ENCODE measurements at regions not wholly inside any gene's neighbourhood (a gene's known extent, or its start where the extent isn't known, plus 50 kb on each side); places are given as distances from the start of the nearest gene placed in this dataset.

DNA sequence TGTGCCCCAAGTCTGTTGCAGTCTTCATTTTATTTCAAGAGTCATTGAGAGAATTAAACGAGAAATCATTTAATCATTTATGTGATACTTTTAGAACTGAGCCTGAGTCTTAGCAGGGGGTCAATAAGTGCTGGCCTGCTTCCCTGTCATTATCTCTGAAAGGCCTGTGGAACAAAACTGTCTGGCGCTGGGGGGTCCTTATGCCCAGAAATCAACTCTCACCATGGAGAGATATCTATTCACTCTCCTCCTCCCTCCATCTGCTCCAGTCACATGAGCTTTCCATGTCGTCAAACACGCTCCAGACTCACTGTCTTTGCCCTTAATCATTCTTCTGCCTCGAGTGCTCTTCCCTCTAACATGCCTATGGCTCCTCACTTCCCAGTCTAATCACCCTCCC, 136.8 kb downstream of the ESM1 start:
- no peak overlapping the region for H3K27ac ChIP-seq (ENCODE audit: low read depth, low read length)
- no peak overlapping the region for H3K9ac ChIP-seq (ENCODE audit: low read depth, low read length)
- H3K36me3 ChIP-seq (ENCODE audit: control insufficient read depth, insufficient read depth, low read length), result no peaks in the 10 kb centered on the region
- H3K9me3 ChIP-seq (ENCODE audit: control insufficient read depth, insufficient read depth, low read length), result no peaks in the 10 kb centered on the region
- H3K4me3 ChIP-seq (ENCODE audit: low read depth, low read length), result no peak overlapping the region
- H3K27me3 ChIP-seq (ENCODE audit: control insufficient read depth, insufficient read depth, low read length), result no peaks in the 10 kb centered on the region
- no peaks in the 10 kb centered on the region for H3K4me1 ChIP-seq (ENCODE audit: control insufficient read depth, insufficient read depth, low read length)

GRCh38 chr5:54845567-54845941, 139.8 kb downstream of the ESM1 start:
- Histone ChIP-seq H3K9me3 (ENCODE audit: control insufficient read depth, insufficient read depth, low read length) (no peaks in the 10 kb centered on the region), H3K27me3 (ENCODE audit: control insufficient read depth, insufficient read depth, low read length) (no peaks in the 10 kb centered on the region), H3K4me1 (ENCODE audit: control insufficient read depth, insufficient read depth, low read length) (no peaks in the 10 kb centered on the region), H3K27ac (ENCODE audit: low read depth, low read length) (no peak overlapping the region), H3K36me3 (ENCODE audit: control insufficient read depth, insufficient read depth, low read length) (no peaks in the 10 kb centered on the region), H3K9ac (ENCODE audit: low read depth, low read length) (no peak overlapping the region), H3K4me3 (ENCODE audit: low read depth, low read length) (no peak overlapping the region)

DNA sequence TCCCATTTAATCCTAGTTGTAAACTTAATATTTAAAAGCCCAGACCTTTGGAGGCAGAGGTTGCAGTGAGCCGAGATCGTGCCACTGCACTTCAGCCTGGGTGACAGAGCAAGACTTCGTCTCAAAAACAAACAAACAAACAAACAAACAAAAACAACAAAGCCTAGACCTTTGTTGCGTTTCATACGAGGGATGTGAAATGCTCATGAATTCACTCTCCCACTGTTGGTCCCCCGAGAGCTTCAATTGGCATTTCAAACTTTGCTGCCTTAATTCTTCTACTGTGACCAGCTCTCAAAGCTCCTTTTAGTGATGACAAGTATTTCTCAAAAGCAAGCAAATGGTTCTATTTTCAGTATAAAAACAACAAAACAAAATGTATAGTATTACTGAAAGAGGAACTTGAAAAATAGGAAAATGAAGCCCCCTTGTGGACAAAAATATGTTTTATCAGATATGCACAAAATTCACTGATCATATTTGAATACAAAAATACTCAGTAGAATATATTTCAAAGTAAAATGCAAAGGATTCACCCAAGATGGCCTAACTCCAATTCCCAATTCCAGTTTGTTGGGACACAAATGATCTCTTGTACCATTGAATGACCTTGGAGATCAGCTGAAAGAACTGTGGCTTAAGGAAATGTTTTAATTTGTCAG, 140.4 kb downstream of the ESM1 start:
- Histone ChIP-seq H3K36me3 (ENCODE audit: control insufficient read depth, insufficient read depth, low read length) (no peaks in the 10 kb centered on the region), H3K27me3 (ENCODE audit: control insufficient read depth, insufficient read depth, low read length) (no peaks in the 10 kb centered on the region), H3K4me3 (ENCODE audit: low read depth, low read length) (no peak overlapping the region), H3K9me3 (ENCODE audit: control insufficient read depth, insufficient read depth, low read length) (no peaks in the 10 kb centered on the region), H3K27ac (ENCODE audit: low read depth, low read length) (no peak overlapping the region), H3K4me1 (ENCODE audit: control insufficient read depth, insufficient read depth, low read length) (no peaks in the 10 kb centered on the region), H3K9ac (ENCODE audit: low read depth, low read length) (no peak overlapping the region)

GRCh38 chr5:54844266-54844665, 141.1 kb downstream of the ESM1 start:
- Histone ChIP-seq H3K4me1 (ENCODE audit: control insufficient read depth, insufficient read depth, low read length) (no peaks in the 10 kb centered on the region), H3K27ac (ENCODE audit: low read depth, low read length) (no peak overlapping the region), H3K9me3 (ENCODE audit: control insufficient read depth, insufficient read depth, low read length) (no peaks in the 10 kb centered on the region), H3K36me3 (ENCODE audit: control insufficient read depth, insufficient read depth, low read length) (no peaks in the 10 kb centered on the region), H3K27me3 (ENCODE audit: control insufficient read depth, insufficient read depth, low read length) (no peaks in the 10 kb centered on the region), H3K9ac (ENCODE audit: low read depth, low read length) (no peak overlapping the region), H3K4me3 (ENCODE audit: low read depth, low read length) (no peak overlapping the region)

DNA sequence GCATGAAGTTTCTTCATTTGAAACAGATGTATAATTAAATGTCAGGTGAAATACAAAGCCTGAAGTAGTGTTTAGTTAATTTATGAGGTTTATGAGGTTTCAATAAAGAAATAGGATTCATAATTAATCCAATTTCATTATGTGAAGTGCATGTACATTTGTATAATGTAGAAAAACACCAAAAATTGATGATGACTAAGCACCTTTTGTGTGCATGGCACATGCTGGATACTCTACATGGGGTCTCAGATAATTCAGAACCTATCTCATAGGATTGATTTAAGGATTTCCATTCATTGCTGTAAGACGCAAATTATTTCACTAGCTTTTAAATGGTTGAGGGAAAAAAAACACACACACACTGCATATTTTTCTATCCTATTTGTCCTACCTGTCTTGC, 143.9 kb downstream of the ESM1 start:
- Histone ChIP-seq H3K27ac (ENCODE audit: low read depth, low read length) (no peak overlapping the region), H3K4me3 (ENCODE audit: low read depth, low read length) (no peak overlapping the region), H3K9ac (ENCODE audit: low read depth, low read length) (no peak overlapping the region), H3K36me3 (ENCODE audit: control insufficient read depth, insufficient read depth, low read length) (no peaks in the 10 kb centered on the region), H3K27me3 (ENCODE audit: control insufficient read depth, insufficient read depth, low read length) (no peaks in the 10 kb centered on the region), H3K4me1 (ENCODE audit: control insufficient read depth, insufficient read depth, low read length) (no peaks in the 10 kb centered on the region), H3K9me3 (ENCODE audit: control insufficient read depth, insufficient read depth, low read length) (no peaks in the 10 kb centered on the region)

DNA sequence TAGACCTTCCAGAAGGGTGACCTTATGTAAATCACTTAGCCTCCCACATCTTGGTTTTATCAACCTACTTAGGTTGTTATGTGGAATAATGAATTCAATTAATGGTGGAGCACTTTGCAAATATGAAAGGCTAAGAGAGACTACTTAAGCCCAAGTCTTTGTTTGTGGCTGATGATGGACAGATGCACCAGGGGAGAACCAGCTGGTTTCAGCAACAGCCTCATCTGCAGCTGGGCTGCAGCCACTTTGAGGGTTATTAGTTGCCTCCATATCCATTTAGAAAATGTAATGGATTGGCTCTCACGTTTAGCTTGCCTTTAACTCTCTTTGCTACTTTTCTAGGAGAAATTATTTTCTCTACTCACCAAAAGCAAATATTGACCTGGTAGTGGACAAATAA, 146.6 kb downstream of the ESM1 start:
- no peaks in the 10 kb centered on the region for H3K36me3 ChIP-seq (ENCODE audit: control insufficient read depth, insufficient read depth, low read length)
- no peaks in the 10 kb centered on the region for H3K27me3 ChIP-seq (ENCODE audit: control insufficient read depth, insufficient read depth, low read length)
- H3K4me1 ChIP-seq (ENCODE audit: control insufficient read depth, insufficient read depth, low read length), result no peaks in the 10 kb centered on the region
- no peaks in the 10 kb centered on the region for H3K9me3 ChIP-seq (ENCODE audit: control insufficient read depth, insufficient read depth, low read length)
- no peak overlapping the region for H3K27ac ChIP-seq (ENCODE audit: low read depth, low read length)
- no peak overlapping the region for H3K9ac ChIP-seq (ENCODE audit: low read depth, low read length)
- no peak overlapping the region for H3K4me3 ChIP-seq (ENCODE audit: low read depth, low read length)

GRCh38 chr5:54837981-54838380, 147.4 kb downstream of the ESM1 start:
- Histone ChIP-seq H3K9me3 (ENCODE audit: control insufficient read depth, insufficient read depth, low read length) (no peaks in the 10 kb centered on the region), H3K4me1 (ENCODE audit: control insufficient read depth, insufficient read depth, low read length) (no peaks in the 10 kb centered on the region), H3K4me3 (ENCODE audit: low read depth, low read length) (no peak overlapping the region), H3K9ac (ENCODE audit: low read depth, low read length) (no peak overlapping the region), H3K27me3 (ENCODE audit: control insufficient read depth, insufficient read depth, low read length) (no peaks in the 10 kb centered on the region), H3K27ac (ENCODE audit: low read depth, low read length) (no peak overlapping the region), H3K36me3 (ENCODE audit: control insufficient read depth, insufficient read depth, low read length) (no peaks in the 10 kb centered on the region)

GRCh38 chr5:54837093-54837492, 148.3 kb downstream of the ESM1 start:
- H3K27ac ChIP-seq (ENCODE audit: low read depth, low read length), result no peak overlapping the region
- H3K4me1 ChIP-seq (ENCODE audit: control insufficient read depth, insufficient read depth, low read length), result no peaks in the 10 kb centered on the region

GRCh38 chr5:54835647-54836046, 149.7 kb downstream of the ESM1 start:
- Histone ChIP-seq H3K27me3 (ENCODE audit: control insufficient read depth, insufficient read depth, low read length) (no peaks in the 10 kb centered on the region), H3K4me1 (ENCODE audit: control insufficient read depth, insufficient read depth, low read length) (no peaks in the 10 kb centered on the region), H3K9ac (ENCODE audit: low read depth, low read length) (no peak overlapping the region), H3K4me3 (ENCODE audit: low read depth, low read length) (no peak overlapping the region), H3K36me3 (ENCODE audit: control insufficient read depth, insufficient read depth, low read length) (no peaks in the 10 kb centered on the region), H3K9me3 (ENCODE audit: control insufficient read depth, insufficient read depth, low read length) (no peaks in the 10 kb centered on the region), H3K27ac (ENCODE audit: low read depth, low read length) (no peak overlapping the region)

More at GRCh38 chr5:54837093-54837492, 148.3 kb downstream of the ESM1 start:
- Histone ChIP-seq H3K9me3 (ENCODE audit: control insufficient read depth, insufficient read depth, low read length) (no peaks in the 10 kb centered on the region), H3K27me3 (ENCODE audit: control insufficient read depth, insufficient read depth, low read length) (no peaks in the 10 kb centered on the region), H3K9ac (ENCODE audit: low read depth, low read length) (no peak overlapping the region), H3K36me3 (ENCODE audit: control insufficient read depth, insufficient read depth, low read length) (no peaks in the 10 kb centered on the region), H3K4me3 (ENCODE audit: low read depth, low read length) (no peak overlapping the region)

DNA sequence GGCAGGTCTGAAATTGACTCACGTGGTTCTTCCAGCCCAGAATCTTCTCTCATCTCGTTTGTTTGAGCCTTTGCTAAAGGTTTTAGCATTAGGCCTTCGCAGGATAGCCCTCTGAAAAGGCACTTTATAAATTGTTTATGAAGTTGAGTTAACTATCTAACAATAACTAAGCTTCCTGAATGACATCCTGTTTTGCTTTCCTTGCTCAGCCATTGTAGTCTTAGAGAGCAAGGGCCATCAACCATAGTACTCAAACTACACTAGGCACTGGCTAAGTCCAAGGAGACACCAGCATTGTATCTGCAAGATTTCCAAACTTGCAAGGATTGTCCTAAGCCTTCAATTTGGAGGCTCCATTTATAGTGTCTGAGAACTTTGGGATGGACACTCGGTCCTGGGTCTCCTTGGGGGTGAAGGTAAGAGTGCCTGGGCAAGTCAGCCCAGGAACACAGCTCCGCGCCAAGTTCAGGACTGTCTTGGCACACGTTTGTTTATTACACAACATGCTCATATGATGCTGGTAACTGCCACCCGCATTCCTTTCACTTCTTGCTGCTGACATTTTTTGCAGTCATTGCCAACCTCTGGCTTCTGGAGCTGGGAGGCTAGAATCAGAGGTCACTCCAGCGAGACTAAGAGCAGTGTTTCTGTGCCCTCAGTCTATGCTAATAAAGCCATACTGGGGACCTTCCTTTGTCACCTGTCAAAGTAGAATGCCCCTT, 151.1 kb downstream of the ESM1 start:
- Histone ChIP-seq H3K4me1 (ENCODE audit: control insufficient read depth, insufficient read depth, low read length) (no peaks in the 10 kb centered on the region), H3K27me3 (ENCODE audit: control insufficient read depth, insufficient read depth, low read length) (no peaks in the 10 kb centered on the region), H3K36me3 (ENCODE audit: control insufficient read depth, insufficient read depth, low read length) (no peaks in the 10 kb centered on the region), H3K9ac (ENCODE audit: low read depth, low read length) (no peak overlapping the region), H3K27ac (ENCODE audit: low read depth, low read length) (no peak overlapping the region), H3K4me3 (ENCODE audit: low read depth, low read length) (no peak overlapping the region), H3K9me3 (ENCODE audit: control insufficient read depth, insufficient read depth, low read length) (no peaks in the 10 kb centered on the region)

DNA sequence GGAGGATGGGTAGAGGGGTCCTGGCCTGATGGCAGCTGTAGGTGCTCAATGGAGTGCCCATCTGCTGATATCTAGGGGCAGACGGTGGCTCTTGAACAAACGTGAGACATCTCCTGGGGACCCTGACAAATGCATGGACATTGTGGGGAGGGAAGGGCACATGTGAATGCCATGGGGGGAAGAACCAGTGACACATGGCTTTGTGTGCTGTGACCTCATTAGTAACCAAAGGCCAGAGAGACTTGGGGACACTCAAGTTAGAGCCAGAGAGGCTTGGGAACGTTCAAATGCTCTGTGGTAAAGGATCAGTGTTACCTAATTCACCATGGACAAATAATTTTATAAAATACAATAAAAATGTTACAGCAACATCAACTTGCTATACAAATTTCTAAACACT, 151.8 kb downstream of the ESM1 start:
- no peak overlapping the region for H3K4me3 ChIP-seq (ENCODE audit: low read depth, low read length)
- no peak overlapping the region for H3K27ac ChIP-seq (ENCODE audit: low read depth, low read length)
- H3K36me3 ChIP-seq (ENCODE audit: control insufficient read depth, insufficient read depth, low read length), result no peaks in the 10 kb centered on the region
- H3K9me3 ChIP-seq (ENCODE audit: control insufficient read depth, insufficient read depth, low read length), result no peaks in the 10 kb centered on the region
- no peak overlapping the region for H3K9ac ChIP-seq (ENCODE audit: low read depth, low read length)
- no peaks in the 10 kb centered on the region for H3K27me3 ChIP-seq (ENCODE audit: control insufficient read depth, insufficient read depth, low read length)
- no peaks in the 10 kb centered on the region for H3K4me1 ChIP-seq (ENCODE audit: control insufficient read depth, insufficient read depth, low read length)

All from HUES48 (cell line).